ENCODE measurements at regions not wholly inside any gene's neighbourhood (a gene's known extent, or its start where the extent isn't known, plus 50 kb on each side); places are given as distances from the start of the nearest gene placed in this dataset.

DNA sequence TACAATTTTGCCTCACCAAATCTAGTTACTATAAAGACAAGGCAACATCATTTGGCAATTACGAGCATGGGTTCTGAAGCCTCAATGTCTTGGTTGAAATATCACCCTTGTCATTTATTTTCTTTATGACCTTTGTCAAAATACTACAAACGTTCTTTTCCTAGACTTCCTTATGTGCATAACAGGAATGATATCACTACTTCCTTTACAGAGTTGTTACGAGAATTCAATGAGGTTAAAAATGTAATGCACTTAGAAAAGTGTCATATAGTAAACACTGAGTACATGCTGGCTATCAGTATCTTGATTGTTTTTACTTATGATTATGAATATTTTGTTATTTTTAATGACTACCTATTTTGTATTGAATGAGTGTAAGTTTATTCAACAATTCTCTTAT is 640.9 kb upstream of the CCNG1 start:
- POLR2A ChIA-PET, result no interaction called here
- Histone ChIP-seq H4K20me1 (ENCODE audit: insufficient read depth) (no peaks in the 10 kb centered on the region), H3K9me3 (no peaks in the 10 kb centered on the region), H3K79me2 (ENCODE audit: insufficient read depth) (no peaks in the 10 kb centered on the region), H3K36me3 (replicated peaks in 1 of 2; ENCODE audit: control insufficient read depth in 1 of 2, insufficient read depth in 2 of 2, low read length in 1 of 2) (no peaks in the 10 kb centered on the region), H2AFZ (ENCODE audit: low read depth) (no peak overlapping the region), H3K4me1 (ENCODE audit: control insufficient read depth in 1 of 2, insufficient read depth in 2 of 2, low read depth in 1 of 2, low read length in 1 of 2) (no peaks in the 10 kb centered on the region), H3K27ac (ENCODE audit: low read depth in 2 of 2, low read length in 1 of 2) (no peak overlapping the region), H3F3A (replicated peaks; ENCODE audit: insufficient read depth) (no peaks in the 10 kb centered on the region), H3K4me2 (no peak overlapping the region), H3K4me3 (ENCODE audit: low read depth in 2 of 2, low read length in 1 of 2) (no peak overlapping the region), H3K27me3 (ENCODE audit: insufficient read depth) (no peaks in the 10 kb centered on the region), H3K9me2 (no peaks in the 10 kb centered on the region), H3K9ac (no peak overlapping the region)
- CTCF ChIA-PET, result interaction anchor here (0.7 kb wide), 1 partner anchor 106 kb away, joined by 4 read pairs; no protein-coding TSS in a partner anchor
- under 1% methylated on average over 3 of the region's 3 CpGs for WGBS (ENCODE audit: low lambda C conversion rate)
- no peak for TF ChIP-seq TCF12 (IDR thresholded peaks at IDR 0.05)
- TF ChIP-seq, protein P1, sequence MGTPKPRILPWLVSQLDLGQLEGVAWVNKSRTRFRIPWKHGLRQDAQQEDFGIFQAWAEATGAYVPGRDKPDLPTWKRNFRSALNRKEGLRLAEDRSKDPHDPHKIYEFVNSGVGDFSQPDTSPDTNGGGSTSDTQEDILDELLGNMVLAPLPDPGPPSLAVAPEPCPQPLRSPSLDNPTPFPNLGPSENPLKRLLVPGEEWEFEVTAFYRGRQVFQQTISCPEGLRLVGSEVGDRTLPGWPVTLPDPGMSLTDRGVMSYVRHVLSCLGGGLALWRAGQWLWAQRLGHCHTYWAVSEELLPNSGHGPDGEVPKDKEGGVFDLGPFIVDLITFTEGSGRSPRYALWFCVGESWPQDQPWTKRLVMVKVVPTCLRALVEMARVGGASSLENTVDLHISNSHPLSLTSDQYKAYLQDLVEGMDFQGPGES (IDR thresholded peaks at IDR 0.05; ENCODE audit: low read depth, low read length), result no peak
- no peak for TF ChIP-seq POLR2AphosphoS5 (IDR thresholded peaks at IDR 0.05; ENCODE audit: low read depth, low read length)
- TF ChIP-seq JUND (IDR thresholded peaks at IDR 0.05), result no peak
- TF ChIP-seq, protein P2, sequence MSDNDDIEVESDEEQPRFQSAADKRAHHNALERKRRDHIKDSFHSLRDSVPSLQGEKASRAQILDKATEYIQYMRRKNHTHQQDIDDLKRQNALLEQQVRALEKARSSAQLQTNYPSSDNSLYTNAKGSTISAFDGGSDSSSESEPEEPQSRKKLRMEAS (IDR thresholded peaks at IDR 0.05; ENCODE audit: low read depth), result no peak
- no peak for TF ChIP-seq ELF1 (IDR thresholded peaks at IDR 0.05)
- no peak for TF ChIP-seq RXRA (IDR thresholded peaks at IDR 0.05; ENCODE audit: borderline replicate concordance, low read depth)
- TF ChIP-seq NFIC (IDR thresholded peaks at IDR 0.05; ENCODE audit: borderline replicate concordance), result no peak
- no peak for TF ChIP-seq MEF2A (IDR thresholded peaks at IDR 0.05; ENCODE audit: borderline replicate concordance, low read depth)
- no peak for TF ChIP-seq CHD2 (IDR thresholded peaks at IDR 0.05; ENCODE audit: low read length, partially characterized antibody)
- no peak for TF ChIP-seq FOXM1 (IDR thresholded peaks at IDR 0.05; ENCODE audit: low read depth)
- TF ChIP-seq MXI1 (IDR thresholded peaks at IDR 0.05; ENCODE audit: low read depth, low read length), result no peak
- no peak for TF ChIP-seq RAD21 (IDR thresholded peaks at IDR 0.05; ENCODE audit: low read length)
- no peak for TF ChIP-seq TEAD4 (IDR thresholded peaks at IDR 0.05; ENCODE audit: borderline replicate concordance, insufficient read depth)
- TF ChIP-seq, protein P3, sequence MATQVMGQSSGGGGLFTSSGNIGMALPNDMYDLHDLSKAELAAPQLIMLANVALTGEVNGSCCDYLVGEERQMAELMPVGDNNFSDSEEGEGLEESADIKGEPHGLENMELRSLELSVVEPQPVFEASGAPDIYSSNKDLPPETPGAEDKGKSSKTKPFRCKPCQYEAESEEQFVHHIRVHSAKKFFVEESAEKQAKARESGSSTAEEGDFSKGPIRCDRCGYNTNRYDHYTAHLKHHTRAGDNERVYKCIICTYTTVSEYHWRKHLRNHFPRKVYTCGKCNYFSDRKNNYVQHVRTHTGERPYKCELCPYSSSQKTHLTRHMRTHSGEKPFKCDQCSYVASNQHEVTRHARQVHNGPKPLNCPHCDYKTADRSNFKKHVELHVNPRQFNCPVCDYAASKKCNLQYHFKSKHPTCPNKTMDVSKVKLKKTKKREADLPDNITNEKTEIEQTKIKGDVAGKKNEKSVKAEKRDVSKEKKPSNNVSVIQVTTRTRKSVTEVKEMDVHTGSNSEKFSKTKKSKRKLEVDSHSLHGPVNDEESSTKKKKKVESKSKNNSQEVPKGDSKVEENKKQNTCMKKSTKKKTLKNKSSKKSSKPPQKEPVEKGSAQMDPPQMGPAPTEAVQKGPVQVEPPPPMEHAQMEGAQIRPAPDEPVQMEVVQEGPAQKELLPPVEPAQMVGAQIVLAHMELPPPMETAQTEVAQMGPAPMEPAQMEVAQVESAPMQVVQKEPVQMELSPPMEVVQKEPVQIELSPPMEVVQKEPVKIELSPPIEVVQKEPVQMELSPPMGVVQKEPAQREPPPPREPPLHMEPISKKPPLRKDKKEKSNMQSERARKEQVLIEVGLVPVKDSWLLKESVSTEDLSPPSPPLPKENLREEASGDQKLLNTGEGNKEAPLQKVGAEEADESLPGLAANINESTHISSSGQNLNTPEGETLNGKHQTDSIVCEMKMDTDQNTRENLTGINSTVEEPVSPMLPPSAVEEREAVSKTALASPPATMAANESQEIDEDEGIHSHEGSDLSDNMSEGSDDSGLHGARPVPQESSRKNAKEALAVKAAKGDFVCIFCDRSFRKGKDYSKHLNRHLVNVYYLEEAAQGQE (IDR thresholded peaks at IDR 0.05; ENCODE audit: low read depth, low read length), result no peak
- TF ChIP-seq, protein P4, sequence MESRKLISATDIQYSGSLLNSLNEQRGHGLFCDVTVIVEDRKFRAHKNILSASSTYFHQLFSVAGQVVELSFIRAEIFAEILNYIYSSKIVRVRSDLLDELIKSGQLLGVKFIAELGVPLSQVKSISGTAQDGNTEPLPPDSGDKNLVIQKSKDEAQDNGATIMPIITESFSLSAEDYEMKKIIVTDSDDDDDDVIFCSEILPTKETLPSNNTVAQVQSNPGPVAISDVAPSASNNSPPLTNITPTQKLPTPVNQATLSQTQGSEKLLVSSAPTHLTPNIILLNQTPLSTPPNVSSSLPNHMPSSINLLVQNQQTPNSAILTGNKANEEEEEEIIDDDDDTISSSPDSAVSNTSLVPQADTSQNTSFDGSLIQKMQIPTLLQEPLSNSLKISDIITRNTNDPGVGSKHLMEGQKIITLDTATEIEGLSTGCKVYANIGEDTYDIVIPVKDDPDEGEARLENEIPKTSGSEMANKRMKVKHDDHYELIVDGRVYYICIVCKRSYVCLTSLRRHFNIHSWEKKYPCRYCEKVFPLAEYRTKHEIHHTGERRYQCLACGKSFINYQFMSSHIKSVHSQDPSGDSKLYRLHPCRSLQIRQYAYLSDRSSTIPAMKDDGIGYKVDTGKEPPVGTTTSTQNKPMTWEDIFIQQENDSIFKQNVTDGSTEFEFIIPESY (IDR thresholded peaks at IDR 0.05; ENCODE audit: borderline replicate concordance, low read depth), result no peak
- TF ChIP-seq, protein P5, sequence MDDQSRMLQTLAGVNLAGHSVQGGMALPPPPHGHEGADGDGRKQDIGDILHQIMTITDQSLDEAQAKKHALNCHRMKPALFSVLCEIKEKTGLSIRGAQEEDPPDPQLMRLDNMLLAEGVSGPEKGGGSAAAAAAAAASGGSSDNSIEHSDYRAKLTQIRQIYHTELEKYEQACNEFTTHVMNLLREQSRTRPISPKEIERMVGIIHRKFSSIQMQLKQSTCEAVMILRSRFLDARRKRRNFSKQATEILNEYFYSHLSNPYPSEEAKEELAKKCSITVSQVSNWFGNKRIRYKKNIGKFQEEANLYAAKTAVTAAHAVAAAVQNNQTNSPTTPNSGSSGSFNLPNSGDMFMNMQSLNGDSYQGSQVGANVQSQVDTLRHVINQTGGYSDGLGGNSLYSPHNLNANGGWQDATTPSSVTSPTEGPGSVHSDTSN (IDR thresholded peaks at IDR 0.05), result no peak
- DNase-seq, result no peak

Measured in SK-N-SH (cell line).